GM18861 (cell line): ENCODE measurements at regions not wholly inside any gene's neighbourhood (a gene's known extent, or its start where the extent isn't known, plus 50 kb on each side); places are given as distances from the start of the nearest gene placed in this dataset.
"Not testable (repeated sequence)": the region's sequence is repeated elsewhere in the genome, so short reads cannot be mapped to it uniquely, and the experiment has no call there.

Source experiments
- ATAC-seq: cut with Tn5 transposase; IDR thresholded peaks from one replicate; pipeline ENCODE4 v1.9.1; 2021; ENCODE audit not compliant: unreplicated experiment

DNA sequence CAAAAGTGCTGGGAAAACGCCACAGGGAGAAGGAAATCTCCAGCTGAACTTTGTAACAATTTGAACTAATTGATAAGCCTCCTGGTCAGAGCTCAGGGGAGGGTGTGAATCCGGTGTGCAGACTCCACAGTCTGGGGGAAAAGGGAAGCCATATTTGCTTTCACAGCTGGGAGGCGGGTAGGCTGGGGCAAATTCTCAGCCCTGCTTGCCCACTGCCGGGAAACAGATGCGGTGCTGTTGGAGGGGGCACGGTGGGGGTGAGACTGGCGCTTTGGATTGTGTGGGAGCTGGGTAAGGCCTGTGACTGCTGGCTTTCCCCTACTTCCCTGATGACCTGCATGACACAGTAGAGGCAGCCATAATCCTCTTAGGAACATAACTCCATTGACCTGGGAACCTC is 134.8 kb downstream of the ADCYAP1 start:
- no peak for ATAC-seq

DNA sequence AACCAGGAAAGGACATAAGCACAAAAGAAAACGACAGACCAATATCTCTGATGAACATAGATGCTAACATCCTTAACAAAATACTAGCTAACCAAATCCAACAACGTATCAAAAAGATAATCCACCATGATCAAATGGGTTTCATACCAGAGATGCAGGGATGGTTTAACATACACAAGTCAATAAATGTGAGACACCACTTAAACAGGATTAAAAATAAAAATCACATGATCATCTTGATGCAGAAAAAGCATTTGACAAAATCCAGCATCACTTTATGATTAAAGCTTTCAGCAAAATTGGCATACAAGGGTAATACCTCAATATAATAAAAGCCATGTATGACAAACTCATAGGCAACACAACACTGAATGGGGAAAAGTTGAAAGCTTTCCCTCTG is 138.4 kb downstream of the ADCYAP1 start:
- ATAC-seq = not testable (repeated sequence)

DNA sequence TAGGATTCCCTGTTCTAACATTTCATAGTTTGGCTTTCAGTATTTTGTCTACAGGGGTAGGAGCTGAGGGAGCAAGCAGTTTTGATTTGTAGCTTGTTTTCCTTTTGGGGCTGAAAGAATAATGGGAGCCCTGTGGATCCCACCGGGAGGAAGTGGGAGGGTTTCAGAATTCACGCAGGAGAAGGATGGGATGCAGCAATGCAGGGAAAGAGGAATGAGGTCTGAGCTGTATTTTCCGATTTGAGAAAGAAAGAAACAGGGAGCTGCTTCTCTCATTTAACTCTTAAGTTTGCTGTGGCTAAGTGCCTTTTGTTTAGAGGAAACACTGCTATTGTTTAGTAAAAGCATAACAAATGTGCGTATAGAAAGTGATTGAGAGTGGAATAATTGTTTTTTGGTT is 141.0 kb downstream of the ADCYAP1 start:
- ATAC-seq = no peak

DNA sequence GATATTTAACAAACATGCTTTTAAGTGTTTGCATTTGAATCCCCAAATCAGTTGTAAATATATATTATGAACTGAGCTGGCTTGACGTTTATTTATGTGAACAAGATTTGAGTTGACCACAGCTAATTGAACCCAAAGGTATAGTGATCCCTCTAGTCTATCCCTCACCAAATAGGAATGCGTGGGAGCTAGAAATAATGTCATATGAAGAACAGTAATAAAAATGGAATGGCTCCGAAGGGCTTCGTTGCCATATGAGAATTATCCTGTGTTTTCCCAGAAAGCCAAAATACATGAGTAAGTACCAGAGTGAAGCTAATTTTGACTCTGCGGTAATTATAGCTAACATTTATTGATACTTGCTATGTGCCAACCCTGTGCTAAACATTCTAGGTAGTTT is 142.7 kb downstream of the ADCYAP1 start:
- no peak for ATAC-seq

DNA sequence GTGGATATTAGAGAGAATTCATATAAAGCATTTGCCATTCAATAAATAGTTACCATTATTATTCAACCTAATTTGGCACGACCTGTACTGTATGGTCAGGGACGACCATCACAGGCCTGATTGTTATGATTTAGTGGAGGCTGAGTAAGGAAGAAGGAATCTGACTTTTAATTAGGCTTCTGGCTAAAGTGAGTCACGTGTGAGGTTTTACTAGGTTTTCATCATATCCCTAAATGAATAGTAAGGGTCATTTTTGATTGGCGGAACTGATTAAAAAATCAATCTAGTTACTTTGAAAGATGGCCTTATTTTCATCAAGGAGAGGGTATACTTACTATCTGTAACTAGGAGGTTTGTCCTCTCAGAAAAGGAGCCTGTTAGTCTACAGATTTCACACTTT is 143.4 kb downstream of the ADCYAP1 start:
- no peak for ATAC-seq

DNA sequence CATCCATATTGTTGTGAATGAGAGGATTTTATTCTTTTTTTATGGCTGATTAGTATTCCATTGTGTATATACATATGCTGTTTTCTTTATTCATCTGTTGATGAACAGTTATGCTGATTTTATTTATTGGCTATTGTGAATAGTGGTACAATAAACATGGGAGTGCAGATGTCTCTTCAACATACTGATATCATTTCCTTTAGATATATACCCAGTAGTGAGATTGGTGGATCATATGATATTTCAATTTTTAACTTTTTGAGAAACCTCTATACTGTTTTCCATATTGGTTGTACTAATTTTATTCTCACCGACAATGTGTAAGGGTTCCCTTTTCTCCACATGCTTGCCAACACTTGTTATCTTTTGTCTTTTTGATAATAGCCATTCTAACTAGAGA is 144.5 kb downstream of the ADCYAP1 start:
- no peak for ATAC-seq

DNA sequence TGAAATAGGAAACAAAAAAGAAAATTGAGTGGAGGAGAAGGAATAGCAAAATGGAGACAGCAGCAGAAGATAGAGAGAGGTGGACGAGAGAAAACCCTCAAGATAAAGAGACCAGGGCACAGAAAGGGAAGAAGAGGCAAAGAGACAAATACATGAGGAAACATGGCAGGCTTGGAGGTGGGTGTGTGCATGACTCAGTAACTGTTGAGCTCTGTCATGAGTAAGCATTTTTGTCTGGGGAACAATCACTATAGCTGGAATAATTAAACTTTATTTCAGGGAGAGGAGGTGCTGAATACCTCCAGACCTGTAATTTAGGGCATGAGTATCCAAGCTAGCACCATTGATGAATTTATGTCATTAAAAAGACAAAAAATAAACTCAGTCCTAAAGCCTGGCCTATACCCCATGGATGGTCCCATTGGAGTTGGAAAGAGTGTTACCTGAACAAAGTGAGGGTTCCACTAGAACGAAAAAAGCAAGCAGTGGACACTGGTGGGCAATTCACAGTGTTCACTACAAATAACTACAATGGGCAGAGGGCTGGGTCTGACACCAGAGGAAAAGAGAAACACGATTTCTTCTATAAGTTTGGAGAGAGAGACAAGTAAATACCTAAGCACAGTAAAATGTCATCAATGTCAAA is 145.5 kb downstream of the ADCYAP1 start:
- ATAC-seq = no peak

DNA sequence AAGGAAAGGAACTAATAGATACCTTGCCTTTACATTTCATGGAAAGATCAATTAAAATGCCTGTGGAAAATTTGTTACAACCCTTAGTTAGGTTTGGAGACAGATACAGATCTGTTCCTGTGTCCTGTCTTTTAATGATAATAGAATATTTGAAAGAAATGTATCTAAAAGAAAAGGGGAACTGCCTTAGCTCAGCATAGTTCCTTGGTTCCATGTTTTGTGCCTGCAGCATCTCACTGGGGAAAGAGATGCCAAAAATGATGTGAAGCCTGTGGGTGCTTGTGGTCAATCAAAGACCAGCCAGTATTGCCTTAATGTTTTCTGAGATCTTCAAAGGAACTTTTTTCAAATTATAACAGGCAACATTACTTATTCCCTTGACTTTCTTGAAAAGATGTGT is 147.6 kb downstream of the ADCYAP1 start:
- ATAC-seq = no peak

DNA sequence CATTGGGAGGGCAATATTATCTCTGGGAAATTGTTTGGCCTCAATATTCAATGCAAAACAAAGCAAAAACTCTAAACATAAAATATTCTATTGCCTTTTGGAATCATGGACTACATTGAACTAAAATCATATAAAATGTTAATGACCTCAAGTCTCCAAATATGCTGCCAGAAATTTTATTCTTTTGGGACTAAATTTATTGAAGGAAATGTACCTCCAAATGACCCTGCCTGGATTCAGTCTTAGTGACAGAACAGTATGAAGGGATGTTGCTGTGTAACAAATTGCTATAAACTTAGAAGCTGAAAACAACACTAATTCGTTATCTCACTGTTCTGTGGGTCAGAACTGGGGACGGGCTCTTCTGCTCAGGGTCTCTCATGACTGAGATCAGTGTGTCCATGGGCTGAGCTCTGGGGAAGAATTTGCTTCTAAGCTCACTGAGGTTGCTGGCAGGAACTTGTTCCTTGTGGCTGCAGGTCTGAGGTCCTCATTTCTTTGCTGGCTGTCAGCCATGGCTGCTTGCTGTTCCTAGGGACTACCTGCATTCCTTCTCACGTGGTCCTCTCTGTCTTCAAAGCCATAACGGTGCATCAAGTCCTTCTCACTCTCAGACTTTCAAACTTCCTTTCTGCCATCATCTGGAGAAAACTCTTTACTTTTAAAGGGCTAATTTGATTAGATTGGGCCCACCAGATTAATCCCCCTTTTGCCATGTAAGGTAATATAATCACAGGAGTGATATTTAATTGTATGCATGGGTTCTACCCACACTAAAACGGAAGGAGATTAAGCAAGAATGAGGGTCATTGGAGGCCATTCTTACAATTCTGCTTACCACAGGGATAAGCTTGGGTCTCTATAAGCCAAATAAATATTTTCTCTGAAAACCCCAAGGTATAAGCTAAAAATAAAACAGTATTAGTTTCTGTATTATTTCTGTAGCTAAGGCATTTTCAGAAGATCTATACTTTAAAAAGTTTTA is 149.0 kb downstream of the ADCYAP1 start:
- ATAC-seq = no peak

DNA sequence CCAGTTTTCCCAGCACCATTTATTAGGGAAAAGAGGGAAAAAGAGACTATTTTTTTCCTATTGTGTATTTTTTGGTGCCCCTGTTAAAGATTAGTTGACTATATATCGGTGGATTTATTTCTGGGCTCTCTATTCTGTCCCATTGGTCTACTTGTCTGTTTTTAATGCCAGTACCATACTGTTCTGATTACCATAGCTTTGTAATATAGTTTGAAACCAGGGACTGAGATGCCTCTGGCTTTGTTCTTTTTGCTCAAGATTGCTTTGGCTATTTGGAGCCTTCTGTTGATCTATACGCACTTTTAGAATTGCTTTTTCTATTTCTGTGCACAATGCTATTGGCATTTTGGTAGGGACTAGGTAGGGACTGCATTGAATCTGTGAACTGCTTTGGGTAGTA is 151.7 kb downstream of the ADCYAP1 start:
- ATAC-seq = no peak

DNA sequence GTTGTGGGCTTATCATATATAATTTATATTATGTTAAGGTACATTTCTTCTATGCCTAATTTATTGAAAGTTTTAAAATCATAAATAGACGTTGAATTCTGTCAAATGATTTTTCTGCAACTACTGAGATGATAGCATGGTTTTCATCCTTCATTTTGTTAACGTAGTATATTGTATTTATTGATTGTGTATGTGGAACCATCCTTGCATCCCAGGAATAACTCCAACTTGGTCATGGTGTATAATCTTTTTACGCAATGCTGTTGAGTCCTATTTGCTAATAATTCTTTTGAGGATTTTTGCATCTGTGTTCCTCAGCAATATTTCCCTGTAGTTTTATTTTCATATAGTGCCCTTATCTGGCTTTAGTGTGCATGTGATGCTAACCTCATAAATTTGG is 152.7 kb downstream of the ADCYAP1 start:
- ATAC-seq = no peak

DNA sequence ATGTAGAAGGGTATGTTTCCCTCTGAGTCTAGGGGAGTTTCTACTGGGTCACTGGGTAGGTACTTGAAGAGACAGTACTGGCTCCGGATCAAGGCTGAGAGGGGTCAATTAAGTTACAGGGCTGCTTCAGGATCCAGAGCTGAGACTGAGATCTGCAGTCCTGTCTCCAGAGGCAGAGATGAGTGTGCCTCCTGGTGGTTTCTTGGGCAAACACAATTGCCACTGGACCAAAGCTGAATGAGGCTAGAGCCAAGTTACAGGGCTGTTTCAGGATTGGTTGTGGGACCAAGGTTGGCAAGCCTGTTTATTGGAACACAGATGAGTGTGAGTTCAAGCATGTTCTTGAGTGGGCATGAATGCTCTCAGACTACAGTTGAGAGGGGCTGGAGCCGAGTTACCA is 157.9 kb downstream of the ADCYAP1 start:
- no peak for ATAC-seq

DNA sequence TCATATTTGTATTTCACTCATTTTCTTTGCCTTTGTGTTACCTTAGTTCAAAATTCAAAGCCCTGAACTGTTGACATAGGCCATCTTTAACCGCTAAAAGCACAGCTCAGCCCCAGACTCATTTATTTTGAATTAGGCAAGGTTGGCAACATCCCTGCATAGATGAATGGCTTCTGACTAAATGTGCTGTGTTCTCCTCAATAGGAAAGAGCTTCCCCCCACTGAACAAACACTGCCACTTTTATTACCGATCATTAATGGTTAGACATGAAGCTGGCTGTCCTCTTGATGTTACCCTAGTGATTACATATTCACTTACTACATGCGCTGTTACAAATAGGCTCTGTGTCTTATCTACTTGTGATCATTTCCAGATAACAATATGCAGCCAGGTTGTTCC is 170.7 kb downstream of the ADCYAP1 start:
- ATAC-seq = no peak

DNA sequence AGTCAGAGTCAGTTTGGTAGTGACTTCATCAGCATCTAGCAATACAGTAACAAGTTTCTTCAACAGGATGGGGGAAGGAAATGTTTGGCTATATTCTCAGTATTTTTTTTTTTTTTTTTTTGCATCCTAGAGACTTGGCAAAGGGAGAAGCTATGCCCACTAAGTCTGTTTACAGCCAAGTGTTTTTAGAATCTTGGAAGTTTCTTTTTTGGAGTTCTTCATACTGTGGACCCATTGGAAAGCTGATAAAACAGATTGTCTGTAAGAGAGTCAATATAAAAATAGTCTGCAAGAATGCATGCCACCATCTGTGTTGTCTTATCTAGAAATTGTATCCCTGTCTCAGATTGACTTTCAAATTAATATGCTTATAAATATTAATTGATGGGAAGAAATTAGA is 171.2 kb downstream of the ADCYAP1 start:
- no peak for ATAC-seq

DNA sequence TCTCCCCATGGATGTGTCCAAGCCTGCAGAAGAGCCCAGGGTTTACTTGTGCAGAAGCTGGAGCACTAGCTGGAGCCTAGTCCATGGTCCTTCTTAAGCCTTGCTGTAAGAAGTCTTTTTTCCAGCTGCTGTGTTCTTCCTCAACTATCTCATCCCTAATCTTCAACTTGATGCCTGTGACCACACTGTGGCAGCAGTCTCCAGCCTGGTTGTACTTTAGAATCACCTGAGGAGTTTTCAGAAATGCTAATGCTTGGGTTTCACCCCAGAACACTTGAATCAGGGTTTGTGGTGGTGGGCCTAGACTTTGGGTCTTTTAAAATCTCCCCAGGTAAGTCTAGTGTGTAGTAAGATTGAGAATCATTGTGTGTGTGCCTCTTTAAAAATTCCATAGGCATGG is 173.6 kb downstream of the ADCYAP1 start:
- no peak for ATAC-seq

DNA sequence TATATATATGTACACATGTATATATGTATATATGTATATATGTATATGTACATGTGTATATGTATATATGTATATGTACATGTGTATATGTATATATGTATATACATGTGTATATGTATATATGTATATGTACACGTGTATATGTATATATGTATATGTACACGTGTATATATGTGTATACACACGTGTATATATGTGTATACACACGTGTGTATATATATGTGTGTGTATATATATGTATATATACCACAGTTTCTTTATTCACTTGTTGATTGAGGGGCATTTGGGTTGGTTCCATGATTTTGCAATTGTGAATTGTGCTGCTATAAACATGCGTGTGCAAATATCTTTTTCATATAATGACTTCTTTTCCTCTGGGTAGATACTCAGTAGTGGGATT is 179.0 kb downstream of the ADCYAP1 start:
- ATAC-seq = not testable (repeated sequence)

DNA sequence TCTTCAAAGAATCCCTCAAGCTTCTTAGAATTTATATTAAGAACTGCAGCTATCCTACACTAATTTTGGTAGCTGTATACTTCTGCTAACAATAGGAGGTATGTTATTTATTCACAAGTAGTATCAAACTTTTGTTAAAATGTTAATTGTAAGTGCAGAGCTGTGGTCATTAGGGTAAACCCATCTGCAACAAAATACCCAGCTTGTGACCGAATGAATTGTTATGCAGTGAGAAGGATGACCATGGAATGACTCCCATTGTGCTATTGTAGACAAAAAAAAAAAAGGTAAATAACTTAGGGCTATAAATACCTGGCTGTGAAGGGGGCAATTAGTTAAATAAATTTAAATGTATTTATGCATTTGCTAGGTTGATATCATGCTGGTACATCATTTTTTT is 186.1 kb downstream of the ADCYAP1 start:
- ATAC-seq = no peak

DNA sequence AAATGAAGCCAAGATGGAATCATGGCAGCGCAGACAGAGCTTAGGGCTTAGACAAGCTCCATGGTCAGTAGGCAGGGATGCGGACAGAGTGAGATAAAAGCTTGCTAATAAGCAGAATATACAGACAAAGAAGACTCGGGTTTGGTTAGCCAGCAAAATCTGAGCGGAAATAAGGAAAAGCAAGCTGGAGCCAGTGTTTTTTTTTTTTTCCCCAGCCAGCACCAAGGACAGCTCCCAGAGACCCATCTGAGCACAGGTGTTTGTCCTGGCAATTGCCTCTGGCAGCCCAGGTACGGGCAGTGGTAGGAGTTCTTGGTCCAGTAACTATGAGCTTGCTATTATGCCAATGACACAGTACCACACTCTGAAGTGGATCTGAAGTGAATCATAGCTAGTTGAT is 187.6 kb downstream of the ADCYAP1 start:
- ATAC-seq = no peak

DNA sequence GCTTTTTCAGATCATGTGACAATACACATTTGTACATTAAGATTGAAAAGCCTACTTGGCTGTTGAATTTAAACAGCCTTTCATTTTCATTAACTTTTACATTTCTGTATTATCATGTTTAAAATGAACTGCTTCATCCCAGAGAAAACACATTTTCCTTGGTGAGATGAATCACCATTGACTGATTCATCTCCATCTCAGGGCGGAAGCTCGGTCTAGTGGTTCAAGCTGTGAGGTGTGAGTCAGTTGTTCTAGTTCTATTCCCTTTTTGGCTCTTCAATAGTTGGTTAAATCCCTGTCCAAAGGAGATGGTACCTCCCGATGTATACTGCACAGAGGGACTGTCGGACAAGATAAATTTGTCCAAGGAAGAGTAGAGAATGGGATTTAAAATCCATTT is 189.7 kb downstream of the ADCYAP1 start:
- ATAC-seq = no peak

DNA sequence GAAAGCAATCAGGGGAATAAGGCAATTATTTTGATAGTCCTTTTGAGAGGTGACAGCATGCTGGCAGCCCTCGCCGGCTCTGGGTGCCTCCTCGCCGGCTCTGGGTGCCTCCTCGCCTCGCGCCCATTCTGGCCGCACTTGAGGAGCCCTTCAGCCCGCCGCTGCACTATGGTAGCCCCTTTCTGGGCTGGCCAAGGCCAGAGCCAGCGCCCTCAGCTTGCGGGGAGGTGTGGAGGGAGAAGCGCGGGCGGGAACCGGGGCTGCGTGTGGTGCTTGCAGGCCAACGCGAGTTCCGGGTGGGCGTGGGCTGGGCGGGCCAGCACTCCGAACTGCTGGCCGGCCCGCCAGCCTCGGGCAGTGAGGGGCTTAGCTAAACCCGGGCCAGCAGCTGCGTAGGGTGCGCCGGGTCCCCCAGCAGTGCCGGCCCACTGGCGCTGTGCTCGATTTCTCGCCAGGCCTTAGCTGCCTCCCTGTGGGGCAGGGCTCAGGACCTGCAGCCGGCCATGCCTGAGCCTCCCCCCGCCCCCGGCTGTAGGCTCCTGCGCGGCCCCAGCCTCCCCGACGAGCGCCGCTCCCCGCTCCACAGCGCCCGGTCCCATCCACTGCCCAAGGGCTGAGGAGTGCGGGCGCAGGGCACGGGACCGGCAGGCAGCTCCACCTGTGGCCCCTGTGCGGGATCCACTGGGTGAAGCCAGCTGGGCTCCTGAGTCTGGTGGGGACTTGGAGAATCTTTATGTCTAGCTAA is 193.5 kb downstream of the ADCYAP1 start:
- ATAC-seq = not testable (repeated sequence)

DNA sequence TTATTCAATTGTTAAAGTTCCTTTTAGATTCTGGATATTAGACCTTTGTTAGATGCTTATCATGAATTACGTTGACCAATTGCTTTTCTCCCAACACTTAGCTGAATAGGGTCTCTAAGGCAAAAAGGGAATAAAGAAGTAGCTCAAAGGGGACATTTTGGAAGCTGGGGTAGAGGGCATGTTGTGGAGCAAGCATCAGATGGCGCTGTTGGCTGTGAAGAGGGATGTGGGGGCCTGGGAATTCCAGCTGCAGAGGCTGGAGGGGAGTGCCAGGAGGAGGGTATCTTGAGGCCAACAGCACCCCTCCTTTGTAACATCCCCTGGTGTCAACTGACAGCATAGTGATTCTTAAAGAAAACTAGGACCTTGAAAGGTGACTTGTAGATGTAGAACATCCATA is 198.2 kb downstream of the ADCYAP1 start:
- ATAC-seq = no peak

DNA sequence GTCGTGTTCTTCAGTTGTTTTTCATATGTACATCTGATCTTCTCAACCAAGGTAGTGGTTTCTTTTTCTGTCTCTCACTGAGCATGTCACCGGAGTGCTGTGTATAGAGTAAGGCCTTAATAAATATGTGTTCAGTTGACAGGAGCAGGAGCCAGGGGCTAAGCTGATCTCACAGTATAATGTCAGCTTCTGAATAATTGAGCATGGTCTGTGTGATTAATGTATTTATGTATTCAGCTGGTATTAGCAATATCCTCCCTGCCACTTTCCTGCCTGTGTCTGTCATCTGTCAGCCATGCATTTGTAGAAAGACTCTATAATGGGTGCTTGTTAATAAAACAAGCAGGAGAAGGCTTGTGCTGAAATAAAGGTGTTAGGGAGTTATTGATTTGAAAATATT is 198.9 kb downstream of the ADCYAP1 start:
- no peak for ATAC-seq
